NB4 (cell line): ENCODE measurements at regions not wholly inside any gene's neighbourhood (a gene's known extent, or its start where the extent isn't known, plus 50 kb on each side); places are given as distances from the start of the nearest gene placed in this dataset.

ENCODE experiments used
- DNase-seq: peaks from one replicate; pipeline ENCODE4 v3.0.0; 2010; ENCODE audit warnings: low read depth
- H3K4me3 ChIP-seq: one replicate; pipeline ENCODE4 v1.5.1; 2011; ENCODE audit warnings: mild to moderate bottlenecking, low read depth, low read length, moderate library complexity
- CTCF ChIP-seq: IDR thresholded peaks from one replicate; pipeline ENCODE4 v1.5.1; 2012; ENCODE audit warnings: low read depth, low read length
- MAX ChIP-seq: IDR thresholded peaks from 2 replicates; pipeline ENCODE4 v1.6.1; 2011; ENCODE audit warnings: low read depth, low read length
- MYC ChIP-seq: IDR thresholded peaks from 2 replicates; pipeline ENCODE4 v1.6.1; 2011; ENCODE audit warnings: low read depth, low read length
- POLR2A ChIP-seq: IDR thresholded peaks from 2 replicates; pipeline ENCODE4 v1.6.1; 2011; ENCODE audit warnings: mild to moderate bottlenecking; ENCODE audit not compliant: insufficient read length; ENCODE audit errors: extremely low read depth

- DNase-seq: no peak
- no peak overlapping the region for H3K4me3 ChIP-seq
- TF ChIP-seq POLR2A (no peak), MYC (no peak), CTCF (no peak), MAX (no peak)
Measured at GRCh38 chr10:30117812-30118501, 58.6 kb upstream of the JCAD start.

GRCh38 chr10:30116041-30116491 is 56.7 kb upstream of the JCAD start:
- no peak for DNase-seq
- TF ChIP-seq MAX (no peak), MYC (no peak), CTCF (no peak), POLR2A (no peak)

GRCh38 chr10:30115626-30115940 is 56.2 kb upstream of the JCAD start:
- no peak overlapping the region for H3K4me3 ChIP-seq
- DNase-seq: no peak
- TF ChIP-seq POLR2A: no peak
- no peak for TF ChIP-seq MAX
- TF ChIP-seq CTCF: no peak
- no peak for TF ChIP-seq MYC

More at GRCh38 chr10:30116041-30116491, 56.7 kb upstream of the JCAD start:
- no peak overlapping the region for H3K4me3 ChIP-seq

GRCh38 chr10:30114881-30115625 is 55.7 kb upstream of the JCAD start:
- no peak for DNase-seq
- H3K4me3 ChIP-seq: no peak overlapping the region
- TF ChIP-seq CTCF (no peak), MYC (no peak), MAX (no peak), POLR2A (no peak)

GRCh38 chr10:30114401-30114800 is 55.0 kb upstream of the JCAD start:
- no peak for DNase-seq
- TF ChIP-seq MAX (no peak), CTCF (no peak), POLR2A (no peak), MYC (no peak)
- no peak overlapping the region for H3K4me3 ChIP-seq
